ENCODE measurements at regions not wholly inside any gene's neighbourhood (a gene's known extent, or its start where the extent isn't known, plus 50 kb on each side); places are given as distances from the start of the nearest gene placed in this dataset.

- no peak for TF ChIP-seq CTCF (IDR thresholded peaks at IDR 0.05)
- TF ChIP-seq POLR2A (IDR thresholded peaks at IDR 0.05), result no peak
Measured at GRCh38 chr14:45902241-45902640, 649.2 kb upstream of the MIS18BP1 start.

Measured in thyroid gland (tissue), 4 donors.